DND-41 (cell line): ENCODE measurements at regions not wholly inside any gene's neighbourhood (a gene's known extent, or its start where the extent isn't known, plus 50 kb on each side); places are given as distances from the start of the nearest gene placed in this dataset.

Source experiments
- EZH2 ChIP-seq: IDR thresholded peaks from 3 replicates; pipeline ENCODE4 v1.6.1; 2012; ENCODE audit warnings: borderline replicate concordance, low read depth, mild to moderate bottlenecking, moderate library complexity, low read length, inconsistent platforms; ENCODE audit not compliant: severe bottlenecking
- TF ChIP-seq, protein P1 (sequence below): IDR thresholded peaks from 2 replicates; pipeline ENCODE4 v1.5.1; 2012; ENCODE audit warnings: borderline replicate concordance, low read length, moderate library complexity, mild to moderate bottlenecking; ENCODE audit not compliant: poor library complexity, severe bottlenecking; ENCODE audit errors: extremely low read depth

DNA sequence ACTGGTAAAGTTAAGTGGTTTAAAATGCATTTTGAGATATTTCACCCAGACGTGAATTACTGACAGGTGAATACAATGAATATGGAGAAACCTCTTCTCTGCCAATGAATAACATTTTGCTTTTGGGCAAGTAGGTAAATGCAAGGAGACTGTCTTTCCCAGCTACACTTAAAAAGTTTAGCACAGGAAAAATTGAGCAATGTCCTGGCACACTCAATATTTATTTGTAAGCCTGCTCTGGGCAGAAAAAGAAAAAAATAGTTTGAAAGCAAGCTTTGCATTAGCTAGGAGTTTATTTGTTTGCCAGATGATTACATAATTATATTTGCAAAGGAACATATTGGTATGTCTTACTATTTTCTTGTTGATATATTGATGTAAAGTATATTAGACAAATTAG, 624.2 kb downstream of the ACTR3B start:
- TF ChIP-seq, protein P1, sequence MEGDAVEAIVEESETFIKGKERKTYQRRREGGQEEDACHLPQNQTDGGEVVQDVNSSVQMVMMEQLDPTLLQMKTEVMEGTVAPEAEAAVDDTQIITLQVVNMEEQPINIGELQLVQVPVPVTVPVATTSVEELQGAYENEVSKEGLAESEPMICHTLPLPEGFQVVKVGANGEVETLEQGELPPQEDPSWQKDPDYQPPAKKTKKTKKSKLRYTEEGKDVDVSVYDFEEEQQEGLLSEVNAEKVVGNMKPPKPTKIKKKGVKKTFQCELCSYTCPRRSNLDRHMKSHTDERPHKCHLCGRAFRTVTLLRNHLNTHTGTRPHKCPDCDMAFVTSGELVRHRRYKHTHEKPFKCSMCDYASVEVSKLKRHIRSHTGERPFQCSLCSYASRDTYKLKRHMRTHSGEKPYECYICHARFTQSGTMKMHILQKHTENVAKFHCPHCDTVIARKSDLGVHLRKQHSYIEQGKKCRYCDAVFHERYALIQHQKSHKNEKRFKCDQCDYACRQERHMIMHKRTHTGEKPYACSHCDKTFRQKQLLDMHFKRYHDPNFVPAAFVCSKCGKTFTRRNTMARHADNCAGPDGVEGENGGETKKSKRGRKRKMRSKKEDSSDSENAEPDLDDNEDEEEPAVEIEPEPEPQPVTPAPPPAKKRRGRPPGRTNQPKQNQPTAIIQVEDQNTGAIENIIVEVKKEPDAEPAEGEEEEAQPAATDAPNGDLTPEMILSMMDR = no peak
- TF ChIP-seq EZH2 = no peak
